ENCODE measurements at regions not wholly inside any gene's neighbourhood (a gene's known extent, or its start where the extent isn't known, plus 50 kb on each side); places are given as distances from the start of the nearest gene placed in this dataset.
A peak's percentile ranks its signal among the peaks of the same experiment; 100 is the strongest.

DNA sequence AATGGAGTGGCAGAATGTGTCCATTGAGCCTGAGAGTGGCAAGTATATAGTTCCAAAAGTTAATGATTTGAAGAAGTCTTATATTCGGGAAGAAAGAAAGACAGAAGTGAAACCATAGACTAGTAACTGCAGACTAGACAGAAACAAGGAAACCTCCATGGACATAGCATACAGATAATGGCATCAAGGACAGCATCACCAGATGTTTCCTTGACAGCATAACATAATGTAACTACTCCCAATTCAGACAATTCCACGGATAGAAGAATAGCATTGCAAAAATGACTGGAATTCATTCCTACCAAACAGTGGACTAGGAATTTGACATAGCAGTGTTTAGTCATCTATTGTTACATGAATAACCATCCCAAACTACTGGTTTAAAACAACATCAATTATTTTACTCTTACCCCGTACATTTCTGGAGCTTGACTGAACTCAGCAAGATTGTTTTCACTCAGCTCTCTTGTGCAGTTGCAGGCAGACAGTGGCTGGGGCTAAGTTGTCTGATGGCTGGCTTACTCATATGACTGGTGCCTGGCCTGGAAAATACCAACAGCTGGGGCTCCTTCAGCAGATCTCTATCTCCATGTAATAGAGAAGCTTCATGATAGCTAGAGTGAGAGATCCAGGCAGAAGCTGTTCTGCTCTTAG is 109.7 kb upstream of the GADL1 start:
- DNase-seq (ENCODE audit: low read depth): peak; percentile 81

DNA sequence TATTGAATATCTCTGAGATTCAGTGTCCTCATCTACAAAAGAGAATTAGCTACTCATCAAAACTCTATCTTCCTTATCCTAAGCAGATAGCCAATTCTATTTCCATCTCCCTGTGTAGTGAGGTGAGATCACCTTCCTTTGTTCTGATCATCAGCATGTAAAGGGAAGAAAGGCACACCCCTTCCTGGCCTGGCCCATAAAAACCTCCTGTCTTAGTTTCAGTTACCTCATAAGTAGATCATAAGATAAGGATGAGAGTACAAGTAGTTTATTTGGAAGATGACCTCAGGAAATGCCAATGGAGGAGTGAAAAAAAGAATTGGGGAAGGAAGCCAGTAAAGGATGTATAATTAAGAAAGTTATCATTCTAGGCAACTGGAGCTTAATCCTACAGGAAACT is 114.5 kb upstream of the GADL1 start:
- no peak for DNase-seq (ENCODE audit: low read depth)

DNA sequence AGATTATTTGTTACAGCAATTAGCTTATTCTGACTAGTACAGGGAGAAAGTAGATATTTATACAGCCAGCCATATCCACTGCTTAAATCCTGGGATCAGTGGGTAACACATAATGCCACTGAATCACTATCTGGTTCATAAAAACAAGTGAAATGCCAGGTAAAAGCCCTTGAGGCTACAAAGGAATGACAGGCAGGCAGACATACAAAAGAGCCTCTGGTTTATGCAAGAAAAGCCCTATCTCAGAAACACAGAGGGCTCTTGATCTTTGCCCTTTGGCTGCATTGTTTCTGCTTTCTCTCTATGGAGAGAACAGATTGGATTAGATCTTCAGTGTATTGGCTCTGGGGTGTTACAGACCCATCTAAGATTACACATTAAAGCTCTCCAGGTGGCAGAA is 115.4 kb upstream of the GADL1 start:
- DNase-seq (ENCODE audit: low read depth): no peak

DNA sequence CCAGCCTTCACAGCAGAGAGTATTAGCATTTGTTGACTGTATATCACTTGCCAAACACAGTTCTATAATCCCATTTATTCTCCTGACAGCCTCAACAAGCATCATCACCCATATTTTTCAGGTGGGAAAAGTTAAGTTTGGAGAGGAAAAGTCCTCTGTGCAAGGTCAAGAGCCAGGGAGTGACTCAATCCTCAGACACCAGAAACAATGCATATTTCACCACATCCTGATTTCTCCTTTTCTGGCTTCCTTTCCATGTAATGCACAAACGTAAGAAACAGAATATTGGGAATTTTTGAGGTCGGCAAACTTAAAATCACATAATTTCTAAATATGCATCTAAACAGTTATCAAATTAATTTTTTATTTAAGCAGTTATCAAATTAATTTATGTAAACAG is 116.0 kb upstream of the GADL1 start:
- DNase-seq (ENCODE audit: low read depth): peak; percentile 23

DNA sequence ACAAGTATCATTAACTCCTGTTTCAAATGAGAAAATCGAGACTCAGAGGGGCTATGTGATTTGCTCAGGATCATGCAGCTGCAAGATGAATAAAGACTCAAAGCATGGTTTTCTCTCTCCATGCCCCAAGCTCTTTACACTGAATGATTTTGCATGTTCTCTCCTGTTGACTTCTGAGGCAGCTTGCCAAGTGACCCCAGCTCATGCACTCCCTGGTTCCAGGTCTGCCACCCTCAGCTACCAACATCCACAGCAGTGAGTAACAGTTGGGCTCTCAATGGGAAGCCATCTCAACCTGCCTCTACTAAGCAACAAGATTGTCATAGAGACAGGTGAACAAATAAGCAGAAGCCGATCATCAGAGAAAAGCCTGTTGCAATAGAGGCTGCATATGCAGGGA is 116.9 kb upstream of the GADL1 start:
- no peak for DNase-seq (ENCODE audit: low read depth)

DNA sequence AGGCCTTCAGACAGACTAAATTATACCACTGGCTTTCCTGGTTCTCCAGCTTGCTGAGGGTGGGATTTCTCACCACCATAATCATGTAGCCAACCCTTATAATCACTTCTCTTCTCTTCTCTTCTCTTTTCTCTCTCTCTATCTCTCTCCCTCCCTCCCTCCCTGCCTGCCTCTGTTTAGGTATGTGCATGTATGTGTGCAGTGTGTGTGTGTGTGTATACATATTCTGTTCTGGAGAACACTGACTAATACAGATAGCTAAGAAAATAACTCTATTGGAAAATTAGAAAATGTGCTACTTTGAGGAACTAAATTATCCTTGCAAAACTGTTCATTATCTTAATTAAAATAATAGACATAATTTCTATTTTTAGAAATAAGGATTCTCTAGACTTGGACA is 118.6 kb upstream of the GADL1 start:
- DNase-seq (ENCODE audit: low read depth): no peak

DNA sequence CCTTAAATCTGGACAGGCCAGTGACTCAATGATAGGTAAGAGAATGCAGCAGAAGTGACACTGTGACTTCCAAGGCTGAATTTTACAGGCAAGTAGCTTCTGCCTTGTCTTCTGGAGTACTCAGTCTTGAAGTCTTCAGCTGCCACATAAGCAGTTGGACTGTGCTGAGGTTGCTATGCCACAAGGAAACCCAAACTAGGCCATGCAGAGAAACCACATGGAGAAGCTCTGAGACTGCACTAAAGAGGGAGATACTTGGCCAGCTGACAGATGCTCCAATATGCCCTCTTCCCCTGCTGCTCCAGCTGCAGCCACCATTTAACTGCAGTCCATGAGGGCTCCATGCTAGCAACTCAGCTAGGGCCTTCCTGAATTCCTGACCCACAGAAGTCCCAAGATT is 119.4 kb upstream of the GADL1 start:
- no peak for DNase-seq (ENCODE audit: low read depth)

DNA sequence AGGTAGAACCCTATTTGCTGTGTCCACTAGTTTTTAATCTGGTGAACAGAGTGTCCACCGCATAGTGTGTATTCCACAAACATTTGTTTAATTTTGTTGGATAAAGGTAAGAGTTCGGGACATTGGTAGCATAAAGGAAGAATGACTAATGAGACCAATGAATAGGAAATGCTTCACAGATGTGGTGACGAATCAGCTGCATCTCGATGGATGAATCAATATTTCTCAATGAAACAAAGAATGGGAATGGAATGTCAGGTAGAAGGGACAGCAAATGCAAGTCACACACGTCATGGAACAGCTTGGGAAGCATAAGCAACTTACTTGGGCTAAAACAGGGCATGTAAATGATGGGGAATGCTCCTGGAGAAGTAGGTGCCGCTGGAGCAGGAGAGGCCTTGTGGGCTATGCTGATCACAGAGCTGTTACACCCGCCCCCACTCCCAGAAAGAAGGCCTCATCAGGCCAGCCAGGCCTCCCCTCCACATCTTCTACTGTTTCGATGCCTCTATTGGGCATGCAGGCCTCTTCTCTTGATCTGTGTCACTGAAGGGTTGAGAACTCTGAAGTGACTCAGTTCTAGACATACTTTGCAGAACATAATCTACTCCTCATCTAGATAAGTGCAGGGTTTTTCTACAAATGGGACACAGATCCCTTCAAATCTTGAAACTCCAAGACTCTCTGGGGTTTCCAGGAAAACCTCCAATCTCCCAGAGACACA is 120.0 kb upstream of the GADL1 start:
- no peak for DNase-seq (ENCODE audit: low read depth)

DNA sequence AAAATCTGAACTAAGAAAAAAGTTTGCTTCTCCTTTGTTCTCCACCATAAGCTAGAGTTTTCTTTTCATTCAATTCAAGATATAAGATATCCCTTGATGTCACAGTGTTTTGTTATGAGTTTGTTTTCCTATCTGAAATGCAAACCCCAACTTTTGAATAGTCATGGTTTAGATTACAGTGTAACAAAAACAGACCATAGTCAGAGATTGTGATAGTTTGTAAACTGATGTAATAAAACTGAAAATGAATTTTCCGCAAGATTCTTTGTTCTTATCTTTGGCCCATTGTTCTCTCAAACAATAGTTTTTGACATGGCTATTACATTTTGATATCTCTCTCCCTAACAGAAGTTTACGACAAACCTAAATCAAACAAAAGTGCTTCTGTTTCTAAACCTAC is 121.7 kb upstream of the GADL1 start:
- DNase-seq (ENCODE audit: low read depth): no peak

DNA sequence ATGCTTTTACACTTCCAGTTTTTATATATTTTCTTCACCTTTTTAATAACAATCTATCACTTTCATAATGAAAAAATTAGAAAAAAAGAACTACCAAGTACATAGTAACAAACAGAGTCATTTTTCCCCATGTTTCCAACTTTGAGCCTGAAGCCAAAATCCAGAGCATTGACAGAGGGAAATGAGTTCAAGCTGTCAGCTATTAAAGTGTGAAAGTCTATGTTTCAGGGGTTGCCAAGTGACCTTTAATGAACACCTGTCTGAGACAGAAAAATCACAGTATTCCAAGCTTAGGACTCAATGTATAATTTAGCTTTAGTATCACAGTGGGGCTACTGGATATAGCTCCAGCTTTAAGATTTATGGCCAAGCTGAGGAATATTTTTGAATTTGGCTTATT is 128.3 kb upstream of the GADL1 start:
- DNase-seq (ENCODE audit: low read depth): no peak

DNA sequence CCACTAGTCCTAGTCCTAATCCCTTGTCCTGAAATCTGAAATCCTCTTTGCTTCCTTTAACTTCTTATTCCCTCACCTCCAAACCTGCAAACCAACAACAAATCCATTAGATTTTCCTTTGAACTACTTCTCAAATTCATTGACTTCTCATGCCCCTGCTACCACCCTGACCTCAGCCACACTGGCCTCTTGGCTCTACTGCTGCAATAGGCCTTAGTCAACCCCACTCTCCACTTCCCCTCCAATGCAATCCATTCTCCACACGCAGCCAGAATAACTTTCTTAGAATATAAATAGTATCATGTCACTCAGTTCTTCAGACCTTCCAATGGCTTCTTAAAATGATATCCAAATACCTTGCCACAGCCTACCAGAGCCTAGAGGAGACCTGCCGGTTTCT is 131.1 kb upstream of the GADL1 start:
- DNase-seq (ENCODE audit: low read depth): no peak

DNA sequence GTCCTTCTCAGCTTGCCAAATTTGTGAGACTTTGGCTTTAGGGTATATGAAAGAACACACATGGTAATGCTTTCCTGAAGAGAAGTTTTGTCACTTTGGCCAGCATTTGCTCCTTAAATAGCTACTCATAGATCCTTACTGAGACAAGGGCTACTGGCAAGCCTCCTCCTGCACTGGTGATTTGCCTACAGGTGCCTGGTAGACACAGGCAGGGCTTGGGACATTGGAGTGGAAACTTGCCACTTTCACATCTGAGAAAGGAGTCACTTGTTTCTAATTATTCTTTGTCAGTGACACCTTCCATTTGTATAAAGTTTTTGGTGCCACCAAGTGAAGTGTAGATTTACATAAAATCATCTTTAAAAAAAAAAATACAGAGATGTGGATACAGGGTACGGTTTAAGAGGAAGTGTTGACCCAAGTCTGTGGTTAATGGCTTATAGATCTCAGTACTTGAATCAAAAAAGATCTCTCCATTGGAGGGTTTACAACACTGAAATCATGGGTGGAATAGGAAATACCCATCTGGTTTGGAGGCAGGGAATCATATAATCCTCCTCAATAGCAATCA is 132.8 kb upstream of the GADL1 start:
- no peak for DNase-seq (ENCODE audit: low read depth)

DNA sequence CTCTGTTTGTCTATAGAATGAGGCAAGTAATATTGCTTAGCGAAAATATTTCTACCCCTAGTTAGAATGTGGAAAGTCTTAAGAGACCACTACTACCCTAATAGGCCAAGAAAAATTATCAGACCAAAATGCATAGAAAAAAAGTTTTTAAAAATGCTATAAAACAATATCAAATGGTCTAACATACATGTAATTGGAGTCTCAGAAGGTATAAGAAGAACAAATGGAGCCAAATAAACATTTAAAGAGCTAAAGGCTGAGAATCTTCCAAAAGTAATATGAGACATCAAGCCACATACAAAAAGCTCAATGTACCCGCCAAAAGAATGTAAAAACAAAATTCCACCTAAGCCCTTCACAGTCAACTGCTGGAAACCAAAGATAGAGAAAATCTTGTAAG is 133.5 kb upstream of the GADL1 start:
- DNase-seq (ENCODE audit: low read depth): no peak

DNA sequence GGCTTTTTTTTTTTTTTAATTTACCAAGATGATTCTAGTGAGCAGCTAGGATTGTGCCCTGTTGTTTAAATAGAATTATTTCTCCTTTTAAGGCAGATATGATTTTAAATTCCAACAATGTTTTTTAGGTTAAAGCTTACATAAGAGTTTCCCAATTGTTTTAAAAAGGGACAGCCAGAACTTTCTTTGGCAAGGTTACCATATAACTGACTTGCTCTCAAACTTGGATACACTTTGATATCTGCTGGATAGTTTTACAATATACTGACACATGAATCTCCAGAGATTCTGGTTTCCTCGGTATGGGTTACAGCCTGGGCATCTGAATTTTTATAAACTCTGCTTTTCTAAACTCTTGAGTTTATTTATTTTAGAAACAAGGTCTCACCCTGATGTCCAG is 134.3 kb upstream of the GADL1 start:
- no peak for DNase-seq (ENCODE audit: low read depth)

DNA sequence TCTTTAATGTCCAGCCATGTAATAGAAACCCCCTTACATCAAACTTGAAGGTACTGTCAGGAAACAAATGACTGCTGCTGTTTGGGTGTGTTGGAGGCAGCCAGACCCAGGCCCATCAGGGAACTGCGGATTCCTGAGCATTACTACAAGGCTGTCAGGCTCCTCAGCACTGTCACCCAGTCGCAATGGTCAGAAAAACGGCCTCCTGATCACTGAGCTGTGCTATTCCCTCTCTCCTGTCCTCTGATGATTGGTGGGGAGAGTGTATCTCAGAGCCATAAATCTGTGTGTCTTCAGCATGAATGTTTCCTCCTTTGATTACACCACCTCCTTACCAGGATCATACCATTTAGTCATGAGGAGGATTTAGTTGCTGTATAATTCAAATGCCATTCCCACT is 135.2 kb upstream of the GADL1 start:
- no peak for DNase-seq (ENCODE audit: low read depth)

DNA sequence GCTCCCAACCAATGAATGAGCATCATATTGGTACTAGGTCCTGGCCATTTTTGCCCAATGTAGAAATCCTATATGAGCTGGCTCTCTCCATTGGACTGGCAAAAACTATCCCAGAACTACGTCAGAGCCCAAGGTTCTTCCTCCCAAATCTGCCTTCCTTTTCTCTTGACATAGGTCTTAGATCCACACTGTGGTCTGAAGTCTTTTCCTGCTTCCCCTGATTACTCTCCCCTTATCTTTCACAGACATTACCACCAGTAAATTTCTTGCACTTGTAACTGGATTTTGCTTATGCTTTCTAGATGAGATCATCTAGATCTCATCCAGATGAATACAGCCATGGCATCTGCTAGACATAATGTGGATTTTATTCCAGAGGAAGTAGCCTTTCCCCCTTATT is 141.2 kb upstream of the GADL1 start:
- DNase-seq (ENCODE audit: low read depth): no peak

DNA sequence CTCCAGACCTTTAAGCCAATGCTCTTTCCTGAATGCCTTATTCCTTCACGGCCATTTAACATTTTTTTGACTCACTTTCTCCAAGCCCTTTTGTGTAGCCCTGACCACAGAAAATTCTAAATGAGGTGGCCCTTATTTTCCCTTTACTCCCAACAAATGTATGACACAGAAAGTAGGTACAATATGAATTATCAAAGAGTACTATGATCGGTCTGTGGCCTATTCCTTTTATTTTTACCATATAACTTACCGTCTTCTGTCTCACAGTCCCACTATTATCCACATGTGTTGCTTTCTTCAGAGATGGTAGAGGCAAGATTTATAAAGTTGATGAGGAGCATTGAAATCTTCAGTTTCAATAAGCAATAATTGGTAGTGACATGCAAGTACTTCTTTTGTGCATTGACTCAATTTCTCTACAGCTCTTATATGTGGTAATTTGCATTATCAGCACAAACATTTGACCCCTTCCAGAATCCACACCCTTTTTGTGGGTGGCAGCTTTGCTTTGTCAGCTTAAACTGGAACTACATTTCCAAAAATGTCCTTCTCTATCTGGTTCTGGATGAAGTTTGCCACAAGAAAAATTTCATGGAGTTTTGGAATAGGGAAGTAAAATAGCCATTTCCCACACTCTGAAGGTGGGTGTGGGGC is 143.8 kb upstream of the GADL1 start:
- DNase-seq (ENCODE audit: low read depth): no peak

DNA sequence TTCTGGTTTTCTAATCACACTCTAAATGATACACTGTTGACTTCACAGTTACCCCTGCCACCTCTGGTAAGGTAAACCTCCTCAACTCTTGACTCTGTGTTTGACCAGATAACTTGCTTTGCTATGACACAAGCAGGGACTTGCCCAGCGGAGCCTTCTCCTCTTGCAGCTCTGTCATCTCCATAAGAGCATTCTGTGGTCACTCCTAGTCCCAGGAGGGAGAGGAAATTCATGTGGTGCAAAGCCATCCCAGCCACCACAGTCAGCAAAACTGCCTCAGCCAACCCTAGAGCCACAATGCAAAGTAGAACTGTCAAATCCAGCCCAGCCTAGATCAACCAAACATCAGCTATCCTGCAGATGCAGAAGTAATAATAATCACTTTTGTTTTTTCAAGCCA is 144.7 kb upstream of the GADL1 start:
- no peak for DNase-seq (ENCODE audit: low read depth)

DNA sequence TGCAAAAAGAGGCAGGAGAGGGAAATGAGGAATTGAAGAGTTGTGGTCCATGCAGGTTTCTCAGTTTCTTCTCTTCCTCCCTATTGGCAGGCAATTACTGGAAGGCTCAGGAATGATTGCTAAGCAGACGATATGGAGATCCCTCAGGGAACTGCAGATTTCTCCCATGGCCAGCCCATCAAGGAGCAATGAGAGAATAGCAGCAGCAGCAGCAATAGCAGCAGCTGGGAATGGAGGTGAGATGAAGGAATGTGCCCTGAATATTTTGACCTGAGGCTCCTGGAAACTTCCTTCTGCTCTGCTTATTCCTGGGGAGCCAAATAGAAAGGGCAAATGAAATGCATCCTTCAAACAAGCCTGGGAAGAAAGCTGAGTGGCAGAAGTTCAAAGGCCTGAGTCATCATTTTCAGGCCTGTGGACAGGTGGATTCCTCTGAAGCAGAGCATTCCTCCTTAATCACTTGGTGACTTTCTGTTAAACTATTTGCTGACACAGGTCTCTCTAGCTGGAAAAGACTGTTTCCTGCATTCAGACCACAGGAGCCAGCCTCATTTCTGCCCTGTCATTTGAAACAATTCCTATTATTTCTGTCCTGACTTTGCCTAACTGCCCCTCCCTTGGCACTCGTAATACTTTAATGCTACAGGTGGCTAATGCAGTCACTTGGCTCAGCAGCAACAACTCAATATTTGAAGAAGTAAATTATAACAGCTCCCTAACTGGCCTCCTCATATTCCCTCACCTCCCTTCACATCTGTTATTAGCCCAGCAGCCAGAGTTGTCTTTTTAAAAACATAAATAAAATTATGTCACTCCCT is 146.9 kb upstream of the GADL1 start:
- DNase-seq (ENCODE audit: low read depth): peak; percentile 90

DNA sequence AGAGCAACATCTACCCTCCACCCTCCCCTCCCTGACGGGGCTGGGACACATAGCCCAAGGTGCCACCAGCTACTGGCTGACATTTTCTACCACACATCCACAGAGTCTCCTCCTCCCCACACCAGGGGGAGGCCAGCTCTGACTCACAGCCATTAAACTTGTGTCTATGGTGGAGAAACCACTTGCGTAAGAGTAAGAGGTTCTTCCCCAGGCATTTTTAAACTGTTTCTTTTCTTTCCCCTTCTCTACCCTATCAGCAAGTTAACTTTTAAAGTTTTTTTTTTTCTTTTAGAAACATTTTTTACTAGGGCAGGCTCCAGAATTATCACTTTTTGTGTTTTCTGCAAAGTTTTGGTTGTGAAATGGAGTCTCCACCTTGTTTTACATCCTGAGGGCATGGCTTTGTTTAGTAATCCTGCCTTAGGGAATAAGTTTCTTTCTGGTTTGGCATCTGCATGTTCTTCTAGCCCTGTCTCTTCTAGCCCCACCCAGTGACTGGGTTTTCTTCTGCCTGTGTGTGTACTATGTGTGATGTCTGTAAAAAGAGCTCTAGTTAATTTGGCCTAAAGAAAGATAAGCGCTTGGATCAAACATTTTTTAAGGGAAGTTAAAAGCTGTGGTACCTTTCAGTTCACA is 148.8 kb upstream of the GADL1 start:
- DNase-seq (ENCODE audit: low read depth): no peak

DNA sequence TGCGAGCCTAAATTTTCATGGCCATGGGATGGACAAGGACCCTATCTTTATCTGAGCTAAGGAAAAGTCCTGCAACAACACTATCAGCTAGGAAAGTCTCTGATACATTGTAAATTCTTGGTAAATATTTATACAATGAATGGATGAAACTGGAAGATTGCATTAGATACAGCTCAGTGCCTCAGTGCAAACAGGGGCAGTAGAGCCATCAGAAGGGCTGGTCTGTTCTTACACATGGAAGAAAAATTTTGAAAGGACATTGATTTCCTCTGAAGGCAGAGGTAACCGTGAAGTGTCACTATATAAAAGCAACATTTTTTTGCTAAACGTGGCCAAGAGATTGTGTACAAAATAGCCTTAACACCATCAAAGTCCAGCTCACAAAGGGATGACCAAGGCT is 153.2 kb upstream of the GADL1 start:
- no peak for DNase-seq (ENCODE audit: low read depth)

DNA sequence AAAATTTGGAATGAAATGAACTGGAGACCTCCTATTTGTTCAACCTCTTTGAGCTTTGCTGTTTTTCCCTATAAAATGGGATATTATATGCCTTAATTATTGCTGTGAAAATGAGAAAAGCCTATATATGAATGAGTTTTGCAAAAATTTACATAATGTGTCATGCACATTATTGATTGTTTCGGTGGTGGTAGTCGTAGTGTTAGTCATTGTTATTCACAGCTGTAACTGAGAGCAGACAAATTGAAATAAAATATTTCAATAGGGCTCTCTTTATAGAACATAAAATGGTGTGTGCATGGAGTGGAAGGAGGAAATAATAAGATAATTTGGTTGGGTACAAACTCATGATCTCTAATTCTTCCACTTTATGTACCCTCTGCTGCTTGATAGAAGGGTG is 153.7 kb upstream of the GADL1 start:
- no peak for DNase-seq (ENCODE audit: low read depth)

Measured in HS-27A (cell line).